ENCODE measurements at regions not wholly inside any gene's neighbourhood (a gene's known extent, or its start where the extent isn't known, plus 50 kb on each side); places are given as distances from the start of the nearest gene placed in this dataset.

DNA sequence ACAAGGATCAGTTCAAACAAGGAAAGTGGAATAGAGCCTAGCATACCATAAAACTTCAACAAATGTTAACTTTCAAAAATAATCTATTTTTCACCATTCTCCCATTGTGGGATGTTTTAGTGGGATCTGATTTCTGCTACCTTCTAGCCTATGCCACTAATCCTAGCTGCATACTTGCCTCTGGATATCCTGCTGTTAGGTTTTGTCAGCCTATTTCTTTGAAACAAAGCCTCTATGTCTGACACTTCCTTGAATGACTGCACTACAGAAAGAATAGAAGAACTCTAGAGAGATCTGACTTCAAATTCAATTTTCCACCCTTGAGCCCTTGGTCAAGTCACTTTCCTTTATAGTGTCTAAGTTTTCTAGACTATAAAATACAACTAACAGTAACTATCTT is 291.5 kb downstream of the PTH2R start:
- TF ChIP-seq, protein P1, sequence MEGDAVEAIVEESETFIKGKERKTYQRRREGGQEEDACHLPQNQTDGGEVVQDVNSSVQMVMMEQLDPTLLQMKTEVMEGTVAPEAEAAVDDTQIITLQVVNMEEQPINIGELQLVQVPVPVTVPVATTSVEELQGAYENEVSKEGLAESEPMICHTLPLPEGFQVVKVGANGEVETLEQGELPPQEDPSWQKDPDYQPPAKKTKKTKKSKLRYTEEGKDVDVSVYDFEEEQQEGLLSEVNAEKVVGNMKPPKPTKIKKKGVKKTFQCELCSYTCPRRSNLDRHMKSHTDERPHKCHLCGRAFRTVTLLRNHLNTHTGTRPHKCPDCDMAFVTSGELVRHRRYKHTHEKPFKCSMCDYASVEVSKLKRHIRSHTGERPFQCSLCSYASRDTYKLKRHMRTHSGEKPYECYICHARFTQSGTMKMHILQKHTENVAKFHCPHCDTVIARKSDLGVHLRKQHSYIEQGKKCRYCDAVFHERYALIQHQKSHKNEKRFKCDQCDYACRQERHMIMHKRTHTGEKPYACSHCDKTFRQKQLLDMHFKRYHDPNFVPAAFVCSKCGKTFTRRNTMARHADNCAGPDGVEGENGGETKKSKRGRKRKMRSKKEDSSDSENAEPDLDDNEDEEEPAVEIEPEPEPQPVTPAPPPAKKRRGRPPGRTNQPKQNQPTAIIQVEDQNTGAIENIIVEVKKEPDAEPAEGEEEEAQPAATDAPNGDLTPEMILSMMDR (IDR thresholded peaks at IDR 0.05) = no peak
- intact Hi-C loops (cut with DNase I) = no loop called here
- H3K4me3 ChIP-seq = no peak overlapping the region

DNA sequence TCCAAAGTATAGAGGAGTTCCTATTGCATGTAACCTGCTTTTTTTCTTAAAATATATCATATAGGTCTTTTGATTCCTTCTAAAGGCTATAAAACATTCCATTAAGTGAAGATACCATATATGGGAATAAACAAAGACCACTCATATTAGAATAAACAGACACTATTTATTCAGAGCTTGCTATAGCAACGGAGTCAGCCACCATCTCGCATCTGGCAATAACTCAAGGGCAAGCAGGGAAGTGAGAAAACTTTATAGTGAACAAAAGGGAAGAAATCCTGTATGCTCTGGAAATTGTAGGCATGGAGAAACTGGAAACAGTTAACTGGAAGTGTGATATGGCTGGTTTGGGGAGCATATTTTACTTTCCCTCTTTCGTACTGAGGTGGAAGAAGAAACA is 301.9 kb downstream of the PTH2R start:
- TF ChIP-seq, protein P1 (IDR thresholded peaks at IDR 0.05) = no peak
- DNase-seq (no peak), ATAC-seq (no peak)
- Histone ChIP-seq H3K4me3 (no peak overlapping the region), H3K27ac (no peak overlapping the region), H3K27me3 (ENCODE audit: insufficient read depth in 3 of 3, low read length in 2 of 3) (no peaks in the 10 kb centered on the region), H3K9me3 (no peaks in the 10 kb centered on the region), H3K4me1 (no peaks in the 10 kb centered on the region), H3K36me3 (ENCODE audit: insufficient read depth in 1 of 2, low read depth in 1 of 2) (no peaks in the 10 kb centered on the region)
- WGBS, 3 donors = 61 to 71% (median 69%) methylated on average over 3 of the region's 3 CpGs
- intact Hi-C loops (cut with DNase I) = no loop called here

More for the DNA sequence above, 291.5 kb downstream of the PTH2R start:
- H3K9me3 ChIP-seq = no peaks in the 10 kb centered on the region
- DNase-seq (no peak), ATAC-seq (no peak)
- no peaks in the 10 kb centered on the region for H3K36me3 ChIP-seq (ENCODE audit: insufficient read depth in 1 of 2, low read depth in 1 of 2)
- H3K27ac ChIP-seq = no peak overlapping the region
- no peaks in the 10 kb centered on the region for H3K4me1 ChIP-seq
- no peaks in the 10 kb centered on the region for H3K27me3 ChIP-seq (ENCODE audit: insufficient read depth in 3 of 3, low read length in 2 of 3)

DNA sequence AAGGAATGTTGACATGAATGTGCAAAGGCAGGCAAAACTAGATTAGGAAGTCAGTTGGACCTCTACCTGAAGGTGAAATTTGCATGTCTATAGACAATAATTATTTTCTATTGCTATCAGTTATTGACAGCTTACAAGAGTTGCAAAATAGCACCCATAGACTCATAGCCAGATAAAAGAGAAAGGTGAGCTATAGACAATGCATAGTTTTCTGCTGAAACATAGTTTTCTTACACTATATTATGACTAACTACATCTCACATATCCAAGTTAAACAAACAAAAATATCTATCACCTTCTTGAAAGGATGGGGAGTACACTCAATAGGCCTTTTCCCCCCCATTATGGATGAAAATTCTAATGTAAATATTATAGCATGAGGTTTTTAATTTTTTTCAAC is 305.0 kb downstream of the PTH2R start:
- Histone ChIP-seq H3K27me3 (ENCODE audit: insufficient read depth in 3 of 3, low read length in 2 of 3) (no peaks in the 10 kb centered on the region), H3K4me1 (no peaks in the 10 kb centered on the region), H3K4me3 (no peak overlapping the region), H3K36me3 (ENCODE audit: insufficient read depth in 1 of 2, low read depth in 1 of 2) (no peaks in the 10 kb centered on the region), H3K27ac (no peak overlapping the region), H3K9me3 (no peaks in the 10 kb centered on the region)
- intact Hi-C loops (cut with DNase I) = no loop called here
- no peak for ATAC-seq
- TF ChIP-seq, protein P1 (IDR thresholded peaks at IDR 0.05) = no peak
- DNase-seq = no peak

DNA sequence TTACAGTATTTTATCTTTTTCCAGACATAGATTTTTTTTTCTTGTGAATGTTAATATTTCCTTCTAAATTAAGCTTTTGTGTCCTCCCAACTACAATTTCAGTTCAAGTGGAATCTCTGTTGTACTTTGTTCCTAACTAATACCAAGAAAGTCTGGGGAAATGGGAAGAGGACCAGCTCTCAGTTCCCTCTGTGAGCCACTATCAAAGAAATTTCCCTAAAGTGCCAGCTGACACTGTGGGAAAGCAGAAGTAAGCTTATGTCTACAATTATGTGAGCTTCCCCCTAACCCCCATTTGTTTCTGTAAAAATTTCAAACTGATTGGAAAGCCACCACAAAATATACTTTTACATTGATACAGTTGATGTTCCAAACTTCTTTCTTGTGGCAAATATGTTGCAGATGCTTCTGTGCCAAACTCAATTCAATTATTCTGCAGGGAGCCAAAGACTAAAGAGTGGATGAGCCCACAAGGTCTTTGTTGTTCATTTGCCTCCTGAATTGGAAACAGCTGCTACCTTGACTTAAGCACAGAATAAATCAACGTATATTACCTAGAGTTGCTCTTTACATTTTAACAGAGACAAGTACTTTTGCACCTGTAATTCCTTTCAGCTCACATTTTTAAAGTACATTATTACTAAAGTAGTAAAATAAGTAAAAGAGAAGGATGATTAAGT is 306.6 kb downstream of the PTH2R start:
- intact Hi-C loops (cut with DNase I) = no loop called here
- H3K9me3 ChIP-seq = no peaks in the 10 kb centered on the region
- no peak overlapping the region for H3K4me3 ChIP-seq
- DNase-seq = no peak
- no peak for ATAC-seq
- H3K36me3 ChIP-seq (ENCODE audit: insufficient read depth in 1 of 2, low read depth in 1 of 2) = no peaks in the 10 kb centered on the region
- WGBS, 3 donors = 40 to 56% (median 52%) methylated on average over 1 of the region's 1 CpG
- H3K4me1 ChIP-seq = no peaks in the 10 kb centered on the region
- no peaks in the 10 kb centered on the region for H3K27me3 ChIP-seq (ENCODE audit: insufficient read depth in 3 of 3, low read length in 2 of 3)
- no peak overlapping the region for H3K27ac ChIP-seq
- TF ChIP-seq, protein P1 (IDR thresholded peaks at IDR 0.05) = no peak

DNA sequence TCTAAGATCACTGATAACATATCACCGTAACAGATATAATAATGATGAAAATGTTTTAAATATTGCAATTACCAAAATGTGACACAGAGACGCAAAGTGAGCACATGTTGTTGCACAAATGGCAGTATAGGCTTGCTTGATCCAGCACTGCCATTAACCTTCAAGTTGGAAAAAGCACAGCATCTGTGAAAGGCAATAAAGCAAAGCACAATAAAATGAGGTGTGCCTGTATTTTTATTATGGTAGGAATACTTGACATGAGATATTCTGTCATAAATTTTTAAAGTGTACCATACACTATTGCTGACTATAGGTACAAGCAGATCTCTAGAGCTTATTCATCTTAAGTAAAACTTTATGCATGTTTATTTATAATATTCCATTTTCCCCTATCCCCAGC is 312.2 kb downstream of the PTH2R start:
- Histone ChIP-seq H3K9me3 (no peaks in the 10 kb centered on the region), H3K4me3 (no peak overlapping the region), H3K27me3 (ENCODE audit: insufficient read depth in 3 of 3, low read length in 2 of 3) (no peaks in the 10 kb centered on the region), H3K36me3 (ENCODE audit: insufficient read depth in 1 of 2, low read depth in 1 of 2) (no peaks in the 10 kb centered on the region), H3K27ac (no peak overlapping the region), H3K4me1 (no peaks in the 10 kb centered on the region)
- ATAC-seq = no peak
- intact Hi-C loops (cut with DNase I) = no loop called here
- 86 to 94% (median 87%) methylated on average over 2 of the region's 2 CpGs for WGBS, 3 donors
- TF ChIP-seq, protein P1 (IDR thresholded peaks at IDR 0.05) = no peak
- no peak for DNase-seq
